Hindlimb muscle (tissue), 1 donor: ENCODE measurements at regions not wholly inside any gene's neighbourhood (a gene's known extent, or its start where the extent isn't known, plus 50 kb on each side); places are given as distances from the start of the nearest gene placed in this dataset.
A peak's percentile ranks its signal among the peaks of the same experiment; 100 is the strongest.

Source experiments
- DNase-seq: peaks from one replicate; pipeline ENCODE4 v3.0.0-alpha.2; 2013

- DNase-seq: no peak
Observed at GRCh38 chr5:51944500-51945125, 561.4 kb downstream of the ISL1 start.

GRCh38 chr5:51958473-51958872 is 575.2 kb downstream of the ISL1 start:
- DNase-seq: no peak

- DNase-seq: no peak
Observed at GRCh38 chr5:51960617-51961121, 577.4 kb downstream of the ISL1 start.

GRCh38 chr5:51961154-51961562 is 577.9 kb downstream of the ISL1 start:
- DNase-seq: no peak

GRCh38 chr5:51968756-51969155 is 585.5 kb downstream of the ISL1 start:
- DNase-seq: no peak

- DNase-seq: no peak
Observed at GRCh38 chr5:51974834-51975233, 591.6 kb downstream of the ISL1 start.

GRCh38 chr5:51977014-51977413 is 593.8 kb downstream of the ISL1 start:
- no peak for DNase-seq

GRCh38 chr5:51983161-51983560 is 599.9 kb downstream of the ISL1 start:
- no peak for DNase-seq

- DNase-seq: no peak
Observed at GRCh38 chr5:51986733-51987132, 603.5 kb downstream of the ISL1 start.

- no peak for DNase-seq
Observed at GRCh38 chr5:51987239-51987638, 604.0 kb downstream of the ISL1 start.

GRCh38 chr5:51987669-51988209 is 604.5 kb downstream of the ISL1 start:
- peak; percentile 2 for DNase-seq

GRCh38 chr5:51988634-51989033 is 605.4 kb downstream of the ISL1 start:
- no peak for DNase-seq

GRCh38 chr5:51990241-51990640 is 607.0 kb downstream of the ISL1 start:
- DNase-seq: no peak

GRCh38 chr5:51990661-51991180 is 607.5 kb downstream of the ISL1 start:
- DNase-seq: no peak

- DNase-seq: no peak
Observed at GRCh38 chr5:51991940-51992339, 608.7 kb downstream of the ISL1 start.

GRCh38 chr5:51995773-51996306 is 612.6 kb downstream of the ISL1 start:
- DNase-seq: no peak

- DNase-seq: no peak
Observed at GRCh38 chr5:51996356-51996861, 613.2 kb downstream of the ISL1 start.

- DNase-seq: no peak
Observed at GRCh38 chr5:51997500-51997899, 614.3 kb downstream of the ISL1 start.

- no peak for DNase-seq
Observed at GRCh38 chr5:51997949-51998348, 614.7 kb downstream of the ISL1 start.

- peak; percentile 14 for DNase-seq
Observed at GRCh38 chr5:52007230-52007858, 624.1 kb downstream of the ISL1 start.

GRCh38 chr5:52010454-52010853 is 627.2 kb downstream of the ISL1 start:
- no peak for DNase-seq

GRCh38 chr5:52013523-52013922 is 630.3 kb downstream of the ISL1 start:
- no peak for DNase-seq

- DNase-seq: peak; percentile 1
Observed at GRCh38 chr5:52015760-52016159, 632.5 kb downstream of the ISL1 start.
